Stimulated activated CD4-positive, alpha-beta T cell treated with anti-CD3 and anti-CD28 coated beads, Interleukin-12 subunit alpha, Interleukin-12 subunit beta, amount 100 ng/mL, for 24 hours (primary cell): ENCODE measurements at regions not wholly inside any gene's neighbourhood (a gene's known extent, or its start where the extent isn't known, plus 50 kb on each side); places are given as distances from the start of the nearest gene placed in this dataset.

ENCODE experiments used
- DNase-seq, 2 experiments: peaks; one replicate each; pipeline ENCODE4 v3.0.0-alpha.2; 2020; ENCODE audit warnings: low read depth in 2 of 2

- no peak for DNase-seq
Measured at GRCh38 chr9:81532251-81532650, 157.1 kb downstream of the TLE1 start.

DNA sequence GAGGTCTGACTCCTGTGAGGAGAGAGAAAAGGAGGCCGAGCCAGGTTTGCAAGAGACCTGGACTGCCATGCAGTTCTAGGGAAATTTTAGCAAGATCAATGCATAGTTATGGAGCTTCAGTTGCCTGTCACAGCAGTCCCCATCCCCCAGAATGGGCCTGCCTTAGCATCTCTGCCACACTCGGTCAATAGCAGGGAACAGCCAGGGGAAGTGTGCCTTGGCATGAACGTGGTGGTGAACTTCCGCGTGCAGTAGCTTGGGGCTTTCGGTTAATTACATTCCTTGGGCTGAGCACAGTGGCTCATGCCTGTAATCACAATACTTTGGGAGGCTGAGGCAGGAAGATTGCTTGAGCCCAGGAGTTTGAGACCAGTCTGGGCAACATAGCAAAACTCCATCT is 157.8 kb downstream of the TLE1 start:
- DNase-seq: no peak

- no peak for DNase-seq
Measured at GRCh38 chr9:81530846-81531245, 158.5 kb downstream of the TLE1 start.

- no peak for DNase-seq
Measured at GRCh38 chr9:81530310-81530810, 159.0 kb downstream of the TLE1 start.

- DNase-seq: no peak
Measured at GRCh38 chr9:81529556-81530193, 159.7 kb downstream of the TLE1 start.

- DNase-seq: no peak
Measured at GRCh38 chr9:81526587-81526986, 162.8 kb downstream of the TLE1 start.

DNA sequence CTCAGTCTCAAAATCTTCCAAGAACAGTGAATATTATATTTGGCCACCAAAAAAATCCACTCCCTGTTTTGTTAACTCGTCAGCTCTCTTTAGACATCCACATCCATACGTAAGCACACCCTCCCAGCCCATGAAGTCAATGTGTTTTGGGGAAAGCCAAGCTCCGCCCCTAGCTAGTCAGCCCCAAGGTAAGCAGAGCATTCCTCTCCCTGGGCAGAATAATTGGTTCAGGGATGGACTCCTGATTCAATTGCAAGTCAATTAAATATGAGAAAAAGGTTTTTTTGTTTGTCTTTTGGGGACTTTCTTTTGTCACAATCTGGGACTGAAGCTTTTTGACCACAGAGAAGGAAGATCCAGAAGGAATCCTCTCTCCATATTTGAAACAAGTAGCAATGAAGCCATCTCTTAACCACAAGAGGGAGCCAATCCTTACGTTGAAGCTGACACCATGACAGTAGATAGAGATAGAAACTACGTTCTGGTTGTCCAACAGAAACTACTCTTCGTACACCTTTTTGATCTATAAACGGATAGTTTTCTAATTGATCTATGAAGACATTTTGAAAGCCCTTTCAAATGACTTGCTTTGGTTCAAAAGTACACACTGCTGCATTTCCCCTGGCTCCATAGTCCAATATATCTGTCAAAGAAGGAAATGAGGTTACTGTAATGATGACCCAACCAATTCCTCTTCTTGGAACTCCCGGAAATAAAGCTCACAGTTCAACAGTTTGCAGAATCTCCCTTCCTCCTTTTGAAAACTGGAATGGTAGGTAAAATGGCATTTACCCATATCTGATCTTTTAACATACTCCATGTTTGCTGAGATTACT is 166.4 kb downstream of the TLE1 start:
- DNase-seq: no peak

DNA sequence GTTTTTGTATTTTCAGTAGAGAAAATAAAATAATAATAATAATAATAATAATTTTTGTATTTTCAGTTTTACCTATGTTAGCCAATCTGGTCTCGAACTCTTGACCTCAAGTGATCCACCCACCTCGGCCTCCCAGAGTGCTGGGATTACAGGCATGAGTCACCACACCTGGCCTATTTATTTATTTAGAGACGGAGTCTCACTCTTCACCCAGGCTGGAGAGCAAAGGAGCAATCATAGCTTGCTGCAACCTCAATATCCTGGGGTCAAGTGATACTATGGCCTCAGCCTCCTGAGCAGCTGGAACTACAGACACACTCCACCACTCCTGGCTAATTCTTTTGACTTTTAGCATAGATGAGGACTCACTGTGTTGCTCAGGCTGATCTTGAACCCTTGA is 167.5 kb downstream of the TLE1 start:
- no peak for DNase-seq

DNA sequence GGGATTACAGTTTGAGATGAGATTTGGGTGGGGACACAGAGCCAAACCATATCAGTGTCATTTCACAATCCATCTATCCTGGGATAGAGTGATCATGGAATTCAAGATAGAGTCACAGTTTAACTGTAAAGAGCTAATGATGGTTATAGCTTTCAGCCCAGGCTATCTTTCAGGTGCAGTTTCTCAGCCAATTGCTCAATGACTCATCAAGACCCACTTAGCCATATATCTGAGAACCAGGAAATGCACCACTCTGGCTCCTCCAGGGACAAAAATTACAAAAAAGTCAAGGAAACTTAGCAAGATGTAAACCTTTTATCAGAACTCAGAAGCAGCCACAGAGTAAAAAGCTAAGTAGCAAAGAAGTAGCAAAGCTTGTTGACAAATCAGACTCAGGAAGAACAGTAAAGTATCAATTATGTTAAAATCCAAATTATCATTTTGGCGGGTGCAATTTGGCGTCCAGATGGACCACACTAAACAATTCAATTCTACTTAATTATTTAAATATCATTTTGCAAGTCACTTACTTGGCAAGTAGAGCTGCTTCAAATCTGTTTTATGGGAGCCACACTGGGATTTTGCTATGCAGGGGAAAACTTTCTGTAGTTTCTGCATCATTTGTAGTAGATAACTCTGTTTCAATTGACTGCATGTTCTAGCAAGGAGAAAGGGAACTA is 169.4 kb downstream of the TLE1 start:
- no peak for DNase-seq

GRCh38 chr9:81517954-81518353 is 171.4 kb downstream of the TLE1 start:
- DNase-seq: no peak

GRCh38 chr9:81513059-81513458 is 176.3 kb downstream of the TLE1 start:
- DNase-seq: no peak

DNA sequence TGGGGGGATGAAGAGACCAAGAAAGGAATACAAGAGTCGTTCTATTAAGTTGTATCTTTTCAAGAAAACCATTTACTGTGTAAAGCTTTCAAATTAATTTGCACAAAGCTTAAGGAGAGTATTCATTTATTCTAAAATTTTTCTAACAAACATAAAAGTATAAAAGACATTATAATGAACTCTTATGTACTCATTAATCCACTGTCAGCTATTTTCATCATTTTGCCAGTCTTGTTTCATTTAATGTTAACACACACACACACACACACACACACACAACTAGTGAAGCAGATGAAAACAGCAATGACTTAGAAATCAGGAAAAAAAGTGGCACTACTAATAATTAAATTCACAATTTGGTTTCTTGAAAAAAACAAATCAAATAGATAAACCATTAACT is 176.7 kb downstream of the TLE1 start:
- no peak for DNase-seq

DNA sequence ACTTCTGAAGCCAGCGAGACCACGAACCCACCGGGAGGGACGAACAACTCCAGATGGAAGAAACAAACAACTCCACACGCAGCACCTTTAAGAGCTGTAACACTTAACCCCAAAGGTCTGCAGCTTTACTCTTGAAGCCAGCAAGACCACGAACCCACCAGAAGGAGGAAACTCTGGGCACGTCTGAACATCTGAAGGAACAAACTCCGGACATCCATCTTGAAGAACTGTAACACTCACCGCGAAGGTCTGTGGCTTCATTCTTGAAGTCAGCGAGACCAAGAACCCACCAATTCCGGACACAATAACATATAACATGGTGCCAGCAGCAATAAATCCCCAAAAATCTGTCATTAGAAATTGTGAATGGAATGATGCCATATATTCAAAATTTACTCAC is 180.9 kb downstream of the TLE1 start:
- DNase-seq: no peak

- DNase-seq: no peak
Measured at GRCh38 chr9:81506941-81507864, 182.1 kb downstream of the TLE1 start.

GRCh38 chr9:81499594-81499993 is 189.8 kb downstream of the TLE1 start:
- no peak for DNase-seq

DNA sequence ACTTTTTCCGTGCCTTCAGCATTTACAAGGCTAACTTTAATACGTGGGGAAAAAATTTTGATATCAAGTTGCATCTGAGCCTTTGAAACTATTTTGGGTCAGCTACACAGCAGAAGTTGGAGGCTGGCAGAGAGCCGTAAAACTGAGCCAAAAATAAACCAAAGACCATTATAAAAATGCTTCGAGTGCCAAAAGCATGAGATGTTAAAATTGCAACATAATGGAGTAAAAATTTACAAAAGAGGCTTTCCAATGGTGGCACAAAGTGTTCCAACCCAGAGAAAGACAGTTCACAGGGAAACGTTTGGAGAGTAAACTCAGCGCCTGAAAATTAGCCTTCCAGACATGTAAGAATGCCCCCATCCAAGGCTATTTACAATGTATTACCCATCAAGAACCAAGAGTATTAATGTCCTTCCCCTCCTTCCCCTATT is 190.3 kb downstream of the TLE1 start:
- no peak for DNase-seq

DNA sequence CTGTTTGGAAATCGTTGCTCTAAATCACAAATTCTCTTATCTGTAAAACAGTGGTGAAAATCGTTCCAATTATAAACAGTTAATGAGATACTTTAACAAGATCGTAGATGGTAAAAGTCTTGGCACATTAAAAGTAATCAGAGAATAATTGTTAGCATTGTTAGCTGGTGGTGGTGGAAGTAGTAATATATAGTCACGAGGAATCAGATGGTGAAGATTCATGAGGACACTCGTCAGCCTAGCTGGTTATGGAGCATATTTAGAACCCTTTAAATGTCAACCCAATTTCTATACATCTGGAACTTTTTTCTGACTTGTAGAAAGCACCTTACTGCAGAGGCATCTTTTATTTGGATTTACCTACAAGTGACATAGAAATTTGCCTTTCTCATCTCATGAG is 190.8 kb downstream of the TLE1 start:
- no peak for DNase-seq

GRCh38 chr9:81497091-81497490 is 192.3 kb downstream of the TLE1 start:
- no peak for DNase-seq

DNA sequence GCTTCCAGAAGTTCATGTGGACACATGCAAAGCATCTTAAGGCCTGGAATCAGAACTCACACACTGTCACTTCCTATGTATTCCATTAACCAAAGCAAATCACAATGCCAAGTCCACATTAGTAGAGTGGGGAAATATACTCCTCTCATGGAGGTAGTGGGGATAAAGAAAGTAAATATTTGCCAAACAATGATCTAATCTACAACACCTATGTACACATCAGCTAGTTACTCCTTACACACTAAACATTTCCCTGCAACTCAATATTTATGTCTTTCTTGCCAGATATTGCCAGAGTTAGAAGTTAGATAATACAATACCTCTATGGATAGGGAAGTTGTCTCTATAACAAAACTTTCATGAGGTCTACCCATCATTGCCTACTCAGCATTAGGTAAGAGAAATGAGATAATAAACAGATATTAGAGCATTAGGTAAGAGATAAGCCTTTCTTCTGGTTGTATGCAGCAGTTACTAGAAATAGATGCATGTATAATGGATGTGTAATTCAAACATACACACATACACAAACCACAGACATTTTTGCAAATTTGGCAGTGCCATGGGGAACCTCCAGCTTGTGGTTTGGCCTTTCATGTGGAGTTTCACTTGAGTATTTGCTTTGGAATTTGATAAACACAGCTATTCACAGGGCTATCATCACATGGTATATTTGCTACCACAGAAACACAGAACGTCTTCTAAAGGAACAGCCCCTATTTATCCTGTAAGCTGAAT is 196.5 kb downstream of the TLE1 start:
- DNase-seq: no peak

- no peak for DNase-seq
Measured at GRCh38 chr9:81490605-81491331, 198.6 kb downstream of the TLE1 start.
